Stimulated activated CD4-positive, alpha-beta T cell treated with anti-CD3 and anti-CD28 coated beads, Interleukin-4, amount 100 ng/mL, for 4 hours (primary cell): ENCODE measurements at regions not wholly inside any gene's neighbourhood (a gene's known extent, or its start where the extent isn't known, plus 50 kb on each side); places are given as distances from the start of the nearest gene placed in this dataset.

Experiments used
- DNase-seq, 2 experiments: peaks; one replicate each; pipeline ENCODE4 v3.0.0-alpha.2; 2020

DNA sequence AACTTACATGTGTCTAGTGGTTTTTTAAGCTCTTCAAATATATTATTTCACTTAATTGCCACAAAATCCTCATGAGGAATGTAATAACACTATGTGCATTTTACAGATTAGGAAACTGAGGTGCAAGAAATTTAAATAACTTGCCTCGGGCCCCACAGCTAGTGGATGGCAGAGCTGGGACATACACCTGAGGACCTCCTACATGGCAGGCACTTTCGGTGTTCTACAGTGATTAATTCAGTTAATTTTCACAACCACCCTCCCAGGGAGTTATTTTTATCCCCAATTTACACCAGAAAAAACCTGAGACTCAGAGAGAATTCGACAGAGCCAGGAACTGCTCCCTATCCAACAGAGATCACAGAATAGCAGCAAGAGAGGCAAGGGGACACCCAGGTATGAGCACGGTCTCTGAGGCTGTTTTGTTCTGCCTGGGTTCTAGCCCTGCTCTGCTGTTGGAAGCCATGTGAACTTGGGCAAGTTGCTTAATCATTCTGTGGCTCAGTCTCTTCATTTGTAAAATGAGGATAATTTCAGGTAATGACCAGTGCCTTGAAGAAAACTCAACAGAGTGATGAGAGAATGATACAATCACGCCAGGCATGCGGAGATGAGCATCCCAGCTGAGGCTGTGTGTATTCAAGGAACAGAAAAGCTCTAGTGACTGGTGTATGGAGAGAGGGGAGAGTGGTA is 82.3 kb downstream of the MYCN start:
- DNase-seq = no peak

- DNase-seq = no peak
Measured at GRCh38 chr2:16021611-16022363, 81.4 kb downstream of the MYCN start.

GRCh38 chr2:16020389-16021008 is 80.1 kb downstream of the MYCN start:
- no peak for DNase-seq

DNA sequence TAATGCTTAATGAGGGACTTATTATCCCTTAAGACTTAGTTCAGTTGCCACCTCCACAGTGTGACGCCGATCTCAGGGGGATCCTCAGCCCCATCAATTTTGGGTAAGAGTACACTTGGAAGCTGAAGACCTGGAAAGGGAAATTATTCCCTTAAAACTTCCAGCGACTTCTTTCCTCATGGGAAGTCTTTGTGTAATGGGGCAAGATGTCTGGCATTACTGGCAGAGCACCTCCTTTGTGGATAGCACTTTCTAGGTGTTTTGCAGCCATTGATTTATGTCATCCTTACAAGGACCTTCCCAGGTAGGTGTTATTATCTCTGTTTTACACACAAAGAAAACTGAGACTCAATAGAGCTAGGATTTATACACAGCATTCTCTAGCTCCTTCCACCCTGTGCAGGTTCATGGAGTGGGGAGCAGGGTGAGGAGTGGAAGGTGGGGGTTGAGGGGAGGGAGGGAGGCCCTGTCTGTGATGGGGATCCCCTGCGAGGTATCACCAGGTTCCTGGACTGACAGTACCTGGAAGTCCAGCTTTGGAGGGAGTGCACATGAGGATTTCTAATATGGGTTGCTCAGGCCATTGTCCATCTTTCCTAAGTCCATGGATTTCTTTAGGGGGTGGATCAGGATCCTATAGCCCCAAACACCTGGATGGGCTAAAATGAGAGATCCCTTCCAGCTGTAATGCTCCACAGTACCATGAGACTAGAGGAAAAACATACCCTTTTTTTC is 79.4 kb downstream of the MYCN start:
- DNase-seq = no peak

DNA sequence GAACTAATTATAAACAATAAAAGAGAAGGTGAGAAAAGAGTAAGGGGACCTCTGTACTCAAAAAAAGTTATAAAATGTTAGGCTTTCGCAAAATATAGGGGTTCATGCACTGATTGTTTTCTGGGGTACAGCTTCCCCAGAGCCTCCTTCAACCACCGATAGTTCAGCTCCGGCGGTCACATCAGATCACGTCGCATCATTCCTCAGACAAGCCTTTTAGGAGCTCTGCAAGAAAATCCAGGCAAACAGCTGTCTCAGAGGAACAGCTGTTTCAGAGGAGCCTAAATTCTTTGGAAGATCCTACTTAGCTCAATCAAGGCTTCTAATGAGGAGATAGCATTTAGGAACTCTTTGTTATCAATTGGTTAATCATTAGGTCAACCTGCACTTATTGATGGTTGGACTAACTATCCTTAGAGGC is 78.7 kb downstream of the MYCN start:
- DNase-seq = no peak

- DNase-seq = no peak
Measured at GRCh38 chr2:16018277-16019059, 78.1 kb downstream of the MYCN start.

DNA sequence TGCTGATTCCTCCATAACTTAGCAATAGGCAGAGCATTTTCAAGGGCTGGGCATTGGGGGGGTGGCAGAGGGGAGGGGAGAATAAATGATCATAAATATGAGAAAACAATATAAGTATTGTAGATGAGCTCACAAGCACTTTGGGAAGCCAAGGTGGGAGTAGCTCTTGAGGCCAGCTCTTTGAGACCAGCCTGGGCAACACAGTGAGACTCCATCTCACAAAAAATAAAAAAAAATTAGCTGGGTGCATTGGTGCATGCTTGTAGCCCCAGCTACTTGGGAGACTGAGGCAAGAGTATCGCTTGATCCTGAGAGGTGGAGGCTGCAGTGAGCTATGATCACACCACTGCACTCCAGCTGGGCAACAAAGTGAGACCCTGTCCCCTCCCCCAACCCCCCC is 75.9 kb downstream of the MYCN start:
- DNase-seq = no peak

GRCh38 chr2:16015903-16016265 is 75.5 kb downstream of the MYCN start:
- no peak for DNase-seq

DNA sequence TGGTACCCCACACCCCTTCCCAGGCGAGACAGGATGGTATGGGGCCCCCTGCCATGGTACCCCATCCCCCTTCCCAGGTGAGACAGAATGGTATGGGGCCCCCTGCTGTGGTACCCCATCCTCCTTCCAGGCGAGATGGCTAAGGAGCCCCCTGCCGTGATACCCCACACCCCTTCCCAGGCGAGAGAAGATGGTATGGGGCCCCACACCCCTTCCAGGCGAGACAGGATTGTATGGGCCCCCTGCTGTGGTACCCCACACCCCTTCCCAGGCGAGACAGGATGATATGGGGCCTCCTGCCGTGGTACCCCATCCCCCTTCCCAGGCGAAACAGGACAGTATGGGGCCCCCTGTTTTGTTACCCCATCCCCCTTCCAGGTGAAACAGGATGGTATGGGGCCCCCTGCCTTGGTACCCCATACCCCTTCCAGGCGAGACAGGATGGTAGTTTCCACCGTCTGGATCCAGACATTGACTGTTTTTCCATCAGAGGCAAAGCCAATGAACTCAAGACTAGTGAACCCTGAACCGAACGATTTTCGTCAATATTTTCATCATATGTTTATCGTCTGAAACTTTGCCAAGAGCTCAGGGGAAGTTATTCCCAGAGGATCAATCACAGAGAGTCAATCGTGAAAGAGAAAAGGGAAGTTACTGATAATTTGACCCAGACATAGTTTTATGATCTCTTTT is 75.0 kb downstream of the MYCN start:
- no peak for DNase-seq

- no peak for DNase-seq
Measured at GRCh38 chr2:16014802-16015201, 74.5 kb downstream of the MYCN start.

DNA sequence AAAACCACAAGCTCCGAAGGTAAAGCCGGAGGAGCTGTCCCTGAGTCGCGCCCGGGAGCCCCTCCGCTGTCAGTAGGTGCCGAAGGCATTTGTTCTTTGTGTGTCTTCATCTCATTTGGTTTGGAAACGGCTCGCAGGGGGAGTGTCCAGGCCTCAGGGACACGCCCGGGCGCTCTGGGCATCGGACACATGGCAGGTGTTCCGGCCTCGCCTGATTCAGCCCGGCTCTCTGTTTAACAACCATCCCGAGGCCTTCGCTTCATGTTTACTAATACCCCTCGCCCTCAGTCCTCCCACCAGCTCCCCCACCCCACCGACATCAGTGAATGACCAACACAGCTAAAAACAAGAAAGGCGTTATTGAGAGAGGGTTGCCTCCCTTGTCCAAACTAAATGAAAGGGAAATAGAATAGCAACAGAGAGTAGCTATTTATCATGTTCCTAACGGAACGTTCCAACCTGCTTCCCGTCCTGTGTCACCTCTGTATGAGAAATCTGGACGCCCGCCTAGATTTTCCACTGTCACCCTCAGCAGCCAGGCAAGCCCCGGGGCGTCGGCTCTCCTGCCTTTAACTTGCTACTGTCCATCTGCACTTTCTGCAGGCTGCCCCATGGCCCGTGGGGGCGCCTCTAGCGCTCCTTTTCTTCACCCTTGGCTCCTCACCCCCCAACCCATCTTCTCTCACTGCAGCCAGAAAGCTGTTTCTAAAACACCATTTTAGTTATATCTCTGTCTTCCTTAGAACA is 73.9 kb downstream of the MYCN start:
- no peak for DNase-seq

DNA sequence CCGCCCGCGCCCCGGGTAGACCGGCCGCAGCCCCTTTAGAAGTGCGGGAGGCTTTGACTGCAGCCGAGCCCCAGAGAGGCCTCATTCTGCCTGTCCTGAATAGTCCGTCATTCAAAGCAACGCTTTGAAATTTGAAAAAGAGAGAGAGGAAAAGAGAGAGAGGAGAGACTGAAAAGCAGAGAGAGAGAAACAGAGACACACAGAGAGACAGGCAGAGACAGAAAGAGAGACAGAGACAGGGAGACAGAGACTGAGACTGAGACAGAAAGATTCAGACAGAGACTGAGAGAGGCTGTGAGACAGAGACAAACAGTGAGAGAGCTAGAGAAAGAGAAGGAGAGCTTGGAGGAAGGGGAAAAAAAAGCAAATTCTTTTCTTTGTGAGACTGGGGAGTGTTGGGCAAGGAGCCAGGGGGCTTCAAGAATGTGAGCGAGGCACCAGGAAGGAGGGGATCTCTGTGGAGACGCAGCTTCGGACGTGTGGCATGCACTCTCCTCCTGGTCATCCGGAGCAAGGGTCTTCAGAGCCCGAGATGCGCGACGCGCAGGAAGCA is 73.1 kb downstream of the MYCN start:
- DNase-seq = no peak

GRCh38 chr2:16012626-16013358 is 72.4 kb downstream of the MYCN start:
- no peak for DNase-seq

- DNase-seq = no peak
Measured at GRCh38 chr2:16012029-16012596, 71.8 kb downstream of the MYCN start.

DNA sequence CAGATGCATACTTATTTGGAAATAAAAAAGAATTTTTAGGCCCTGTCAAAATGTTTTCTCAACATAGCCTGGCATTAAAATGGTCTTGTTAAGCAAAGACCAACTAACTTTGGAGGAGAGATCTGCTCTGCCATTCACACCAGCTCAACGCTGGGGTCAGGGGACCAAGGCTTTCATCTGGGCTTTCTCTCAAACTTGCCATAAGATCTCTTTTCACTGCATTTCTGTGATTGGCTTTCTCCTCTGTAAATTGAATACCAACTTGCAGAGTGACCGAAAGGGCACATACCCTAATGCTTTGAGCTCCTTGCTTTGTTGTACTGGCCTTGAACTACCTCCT is 71.2 kb downstream of the MYCN start:
- no peak for DNase-seq

DNA sequence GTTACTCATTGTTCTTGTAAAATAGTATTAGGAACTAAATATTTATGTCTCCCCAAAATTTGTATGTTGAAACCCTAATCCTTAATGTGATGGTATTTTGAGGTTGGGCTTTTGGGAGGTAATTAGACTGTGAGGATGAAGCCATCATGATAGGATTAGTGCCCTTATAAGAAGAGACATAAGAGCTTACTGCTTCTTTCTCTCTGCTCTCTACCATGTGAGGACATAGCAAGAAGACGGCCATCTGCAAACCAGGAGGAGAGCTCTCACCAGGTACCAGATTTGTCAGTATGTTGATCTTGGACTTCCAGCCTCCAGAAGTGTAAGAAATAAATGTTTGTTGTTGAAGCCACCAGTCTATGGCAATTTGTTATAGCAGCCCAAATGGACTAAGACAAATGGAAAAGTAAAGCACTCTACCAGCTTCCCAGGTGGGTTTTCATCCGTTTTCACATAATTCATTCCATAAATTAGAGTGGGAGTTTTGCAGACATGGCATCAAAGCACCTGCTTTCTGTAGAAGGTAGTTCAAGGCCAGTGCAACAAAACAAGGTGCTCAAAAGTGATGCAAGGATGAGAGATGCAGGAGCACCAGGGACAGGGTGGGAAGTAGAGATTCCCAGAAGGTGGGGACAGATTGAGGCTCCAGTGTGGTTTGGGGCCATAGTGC is 70.7 kb downstream of the MYCN start:
- DNase-seq = no peak

GRCh38 chr2:16010011-16010410 is 69.7 kb downstream of the MYCN start:
- DNase-seq = no peak

GRCh38 chr2:16009560-16009959 is 69.2 kb downstream of the MYCN start:
- DNase-seq = no peak

DNA sequence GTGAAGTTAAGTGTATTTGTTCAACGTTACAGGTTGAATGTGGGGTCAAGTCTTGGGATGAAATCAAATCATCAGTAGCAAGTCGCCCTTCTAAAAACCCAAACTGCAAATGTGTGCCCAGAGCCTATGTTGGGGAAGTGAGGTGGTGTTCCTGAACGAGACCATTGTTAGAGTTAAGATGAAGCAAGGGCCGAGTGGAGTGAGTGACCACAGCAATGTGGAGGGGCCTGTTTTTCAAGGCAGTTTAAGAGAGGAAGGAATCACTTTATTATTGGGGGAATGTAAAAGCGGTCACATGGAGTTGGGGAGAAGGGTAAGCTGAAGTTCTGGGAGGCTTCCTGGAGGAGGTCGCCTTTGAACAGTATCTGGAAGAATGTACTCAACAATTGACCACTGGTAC is 68.5 kb downstream of the MYCN start:
- DNase-seq = no peak
